WI38 (cell line): ENCODE measurements at regions not wholly inside any gene's neighbourhood (a gene's known extent, or its start where the extent isn't known, plus 50 kb on each side); places are given as distances from the start of the nearest gene placed in this dataset.
"Not testable (repeated sequence)": the region's sequence is repeated elsewhere in the genome, so short reads cannot be mapped to it uniquely, and the experiment has no call there.

Experiments used
- H3K4me3 ChIP-seq: 2 replicates; pipeline ENCODE4 v1.5.1; 2011; ENCODE audit warnings: low read depth, mild to moderate bottlenecking, control low read depth, low read length
- TF ChIP-seq, protein P1 (sequence below): IDR thresholded peaks from 2 replicates; pipeline ENCODE4 v1.5.1; 2012; ENCODE audit warnings: low read depth, mild to moderate bottlenecking, control low read depth, low read length

GRCh38 chr10:63801166-63801565 lies 280.0 kb downstream of the REEP3 start:
- TF ChIP-seq, protein P1, sequence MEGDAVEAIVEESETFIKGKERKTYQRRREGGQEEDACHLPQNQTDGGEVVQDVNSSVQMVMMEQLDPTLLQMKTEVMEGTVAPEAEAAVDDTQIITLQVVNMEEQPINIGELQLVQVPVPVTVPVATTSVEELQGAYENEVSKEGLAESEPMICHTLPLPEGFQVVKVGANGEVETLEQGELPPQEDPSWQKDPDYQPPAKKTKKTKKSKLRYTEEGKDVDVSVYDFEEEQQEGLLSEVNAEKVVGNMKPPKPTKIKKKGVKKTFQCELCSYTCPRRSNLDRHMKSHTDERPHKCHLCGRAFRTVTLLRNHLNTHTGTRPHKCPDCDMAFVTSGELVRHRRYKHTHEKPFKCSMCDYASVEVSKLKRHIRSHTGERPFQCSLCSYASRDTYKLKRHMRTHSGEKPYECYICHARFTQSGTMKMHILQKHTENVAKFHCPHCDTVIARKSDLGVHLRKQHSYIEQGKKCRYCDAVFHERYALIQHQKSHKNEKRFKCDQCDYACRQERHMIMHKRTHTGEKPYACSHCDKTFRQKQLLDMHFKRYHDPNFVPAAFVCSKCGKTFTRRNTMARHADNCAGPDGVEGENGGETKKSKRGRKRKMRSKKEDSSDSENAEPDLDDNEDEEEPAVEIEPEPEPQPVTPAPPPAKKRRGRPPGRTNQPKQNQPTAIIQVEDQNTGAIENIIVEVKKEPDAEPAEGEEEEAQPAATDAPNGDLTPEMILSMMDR: no peak
- H3K4me3 ChIP-seq: no peak overlapping the region

GRCh38 chr10:63806330-63806729 lies 285.1 kb downstream of the REEP3 start:
- H3K4me3 ChIP-seq: no peak overlapping the region
- TF ChIP-seq, protein P1: no peak

DNA sequence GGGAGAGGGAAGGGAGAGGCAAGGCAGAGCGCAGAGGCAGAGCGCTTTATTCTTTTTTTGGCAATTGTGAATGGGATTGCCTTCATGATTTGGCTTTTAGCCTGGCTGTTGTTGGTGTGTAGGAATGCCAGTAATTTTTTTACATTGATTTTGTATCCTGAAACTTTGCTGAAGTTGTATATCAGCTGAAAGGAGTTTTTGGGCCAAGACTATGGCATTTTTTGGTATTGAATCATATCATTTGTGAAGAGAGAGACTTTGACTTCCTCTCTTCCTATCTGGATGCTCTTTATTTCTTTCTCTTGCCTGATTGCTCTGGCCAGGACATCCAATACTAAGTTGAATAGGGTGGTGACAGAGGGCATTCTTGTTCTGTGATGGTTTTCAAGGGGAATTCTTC lies 291.3 kb downstream of the REEP3 start:
- TF ChIP-seq, protein P1: no peak
- no peak overlapping the region for H3K4me3 ChIP-seq

DNA sequence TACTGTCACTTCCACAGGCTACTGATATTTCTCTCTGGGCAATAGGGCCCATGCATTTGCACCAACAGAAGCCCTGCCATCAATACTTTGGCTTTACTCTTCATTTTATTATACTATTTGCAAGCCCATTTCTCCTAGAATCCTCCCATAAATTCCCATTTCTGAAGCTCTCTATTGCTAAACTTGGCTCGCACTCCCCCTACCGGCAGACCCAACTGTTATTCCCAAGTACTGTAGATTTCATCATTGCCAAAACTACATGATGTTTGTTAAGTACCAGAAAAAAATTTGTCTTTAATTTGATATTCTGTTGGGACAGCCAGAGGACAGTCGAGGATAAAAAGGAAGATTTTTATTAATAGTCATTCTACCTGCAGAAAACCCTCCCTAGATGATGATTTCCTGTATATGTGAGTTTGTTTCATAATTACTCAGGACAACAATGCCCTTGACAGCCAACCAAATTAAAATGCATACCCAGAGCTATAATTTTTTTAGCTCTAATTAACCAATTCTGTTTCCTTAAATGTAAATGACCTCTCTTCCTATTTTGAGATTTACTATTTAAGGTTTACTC lies 298.6 kb downstream of the REEP3 start:
- TF ChIP-seq, protein P1: peak; percentile 85
- no peak overlapping the region for H3K4me3 ChIP-seq

GRCh38 chr10:63822496-63822895 lies 301.3 kb downstream of the REEP3 start:
- TF ChIP-seq, protein P1: no peak
- H3K4me3 ChIP-seq: no peak overlapping the region

DNA sequence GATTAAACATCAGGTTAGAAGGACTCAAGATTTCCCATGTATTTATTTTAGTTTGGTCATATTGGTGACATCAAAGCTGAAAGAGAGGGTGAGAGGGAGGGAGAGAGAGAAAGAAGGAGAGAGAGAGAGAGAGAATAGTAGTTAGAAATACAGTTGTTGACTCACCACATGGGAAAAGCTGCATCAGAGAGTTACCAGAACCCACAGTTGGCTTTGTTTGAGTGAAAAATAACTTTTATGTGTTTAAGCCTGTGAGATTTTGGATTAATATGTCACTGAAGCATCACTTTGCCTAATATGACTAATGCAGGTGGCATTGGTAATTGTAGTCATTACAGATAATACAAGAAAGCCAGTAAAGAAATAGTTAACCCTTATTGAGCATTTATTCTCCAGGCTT lies 303.9 kb downstream of the REEP3 start:
- H3K4me3 ChIP-seq: no peak overlapping the region
- TF ChIP-seq, protein P1: no peak

GRCh38 chr10:63825766-63826165 lies 304.6 kb downstream of the REEP3 start:
- H3K4me3 ChIP-seq: no peak overlapping the region

GRCh38 chr10:63827018-63827417 lies 305.8 kb downstream of the REEP3 start:
- not testable (repeated sequence) for H3K4me3 ChIP-seq

More at GRCh38 chr10:63825766-63826165, 304.6 kb downstream of the REEP3 start:
- TF ChIP-seq, protein P1: no peak
